K562 (cell line): ENCODE measurements at regions not wholly inside any gene's neighbourhood (a gene's known extent, or its start where the extent isn't known, plus 50 kb on each side); places are given as distances from the start of the nearest gene placed in this dataset.

Source experiments
- ATAC-seq: fragments of 200-7000 bp; cut with Tn5 transposase; 3 replicates; pipeline ENCODE4 v1.9.1; 2020; ENCODE audit warnings: moderate library complexity
- BruUV-seq: library from RNA; stranded (reverse); fragments of 400-500 nt; replicated peaks from 2 replicates; lab custom pipeline; 2021; lab: Mats Ljungman, UMichigan
- CTCF ChIA-PET: fragments of 300-600 bp; formaldehyde crosslinking; extraction: SDS; loops from one replicate; lab custom pipeline; 2021; ENCODE audit warnings: low intra/inter-chr PET ratio; lab: Yijun Ruan, JAX
- POLR2A ChIA-PET: fragments of 300-600, 350-650 bp; sonication (Branson Sonifier 250); formaldehyde crosslinking; extraction: SDS; loops from one replicate; lab custom pipeline; 2021; ENCODE audit warnings: antibody characterized with exemption, inconsistent platforms; lab: Yijun Ruan, JAX
- DNase-seq, 4 experiments: peaks; one replicate each; pipeline versions ENCODE4 v3.0.0 to v3.0.0-alpha.2; 2011 to 2018; ENCODE audit warnings: low spot score in 3 of 4, mixed read lengths in 3 of 4; ENCODE audit errors: extremely low read depth in 1 of 4
- FAIRE-seq: peaks from 2 replicates; lab custom pipeline; 2011; peaks lifted over from hg19 to GRCh38; lab: Jason Lieb, UNC
- H2AFZ ChIP-seq: 2 replicates; pipeline ENCODE4 v1.6.0; 2011; ENCODE audit warnings: low read depth, low read length, control low read depth, inconsistent platforms
- H3K27ac ChIP-seq: fragments of 200-600 bp; 3 replicates; pipeline ENCODE4 v1.8.0; 2011; ENCODE audit warnings: low read depth, mild to moderate bottlenecking, control low read depth, inconsistent platforms, low read length, moderate library complexity, mixed read lengths; ENCODE audit errors: extremely low read depth
- H3K27me3 ChIP-seq, 2 experiments: fragments of 300-600 bp in 1 of 2; 2 replicates in 1 of 2; 3 replicates in 1 of 2; pipeline versions ENCODE4 v1.6.0 to v1.8.0; 2011; ENCODE audit warnings: inconsistent platforms in 2 of 2, low read length in 2 of 2, mild to moderate bottlenecking in 1 of 2, mixed read lengths in 1 of 2, moderate library complexity in 1 of 2; ENCODE audit not compliant: control insufficient read depth in 2 of 2, insufficient read depth in 2 of 2
- H3K36me3 ChIP-seq: fragments of 300-600 bp; 3 replicates; pipeline ENCODE4 v1.8.0; 2011; ENCODE audit warnings: mild to moderate bottlenecking, low read length, inconsistent platforms; ENCODE audit not compliant: control insufficient read depth, insufficient read depth
- H3K4me1 ChIP-seq, 2 experiments: fragments of 200-600 bp in 1 of 2; replicated peaks in 1 of 2; 2 replicates in 1 of 2; 3 replicates in 1 of 2; pipeline versions ENCODE4 v1.5.1 to v1.8.0; 2011; ENCODE audit warnings: inconsistent platforms in 2 of 2, low read length in 2 of 2, mild to moderate bottlenecking in 1 of 2, mixed read lengths in 1 of 2, moderate library complexity in 1 of 2; ENCODE audit not compliant: control insufficient read depth in 2 of 2, insufficient read depth in 2 of 2
- H3K4me2 ChIP-seq: 2 replicates; pipeline ENCODE4 v1.6.1; 2011; ENCODE audit warnings: low read length, control low read depth, inconsistent platforms, mixed read lengths; ENCODE audit not compliant: insufficient read depth
- H3K4me3 ChIP-seq: fragments of 200-600 bp; sonication (generic), shearing (Covaris generic); 2 replicates; pipeline ENCODE4 v1.5.1; 2016; ENCODE audit warnings: control low read depth, inconsistent platforms
- H3K79me2 ChIP-seq: fragments of 200-600 bp; 3 replicates; pipeline ENCODE4 v1.8.0; 2011; ENCODE audit warnings: low read length, inconsistent platforms; ENCODE audit not compliant: control insufficient read depth, insufficient read depth
- H3K9ac ChIP-seq, 2 experiments: 2 replicates each; pipeline versions ENCODE4 v1.6.0 to v1.6.1; 2011; ENCODE audit warnings: low read depth in 2 of 2, low read length in 2 of 2, control low read depth in 1 of 2, inconsistent platforms in 1 of 2, mild to moderate bottlenecking in 1 of 2, mixed read lengths in 1 of 2; ENCODE audit not compliant: insufficient read depth in 1 of 2
- H3K9me1 ChIP-seq: one replicate; pipeline ENCODE4 v1.6.0; 2011; ENCODE audit warnings: inconsistent platforms, mild to moderate bottlenecking, low read length, moderate library complexity; ENCODE audit not compliant: control insufficient read depth, insufficient read depth
- H3K9me3 ChIP-seq: replicated peaks from 2 replicates; pipeline ENCODE4 v1.5.1; 2011; ENCODE audit warnings: low read depth, low read length, inconsistent platforms; ENCODE audit not compliant: control insufficient read depth, insufficient read depth
- H4K20me1 ChIP-seq: replicated peaks from 2 replicates; pipeline ENCODE4 v1.6.1; 2011; ENCODE audit warnings: low read length, inconsistent platforms, mixed read lengths; ENCODE audit not compliant: control insufficient read depth, insufficient read depth
- GATAD2A ChIP-seq: fragments of 450-650 bp; IDR thresholded peaks from 2 replicates; pipeline ENCODE4 v1.6.1; 2017
- ZNF778 ChIP-seq: fragments of 450-650 bp; formaldehyde crosslinking; IDR thresholded peaks from 2 replicates; pipeline ENCODE4 v1.4.0; 2020; ENCODE audit warnings: mild to moderate bottlenecking, moderate library complexity
- WGBS: fragments of 100-300 bp; shearing (Covaris generic); methylation state at CpG from one replicate; pipeline ENCODE4 v1.1.6; 2016; ENCODE audit warnings: low coverage, mixed read lengths; ENCODE audit not compliant: insufficient coverage; ENCODE audit errors: missing lambda C conversion rate; 5-methylcytosine and 5-hydroxymethylcytosine counted together
- in situ Hi-C: fragments of 300-500 bp; cut with MboI; formaldehyde crosslinking; loops from 4 replicates; pipeline ENCODE4 v1.15.0; 2018; ENCODE audit warnings: inconsistent platforms, mixed read lengths
- intact Hi-C: fragments of 100-400 bp; cut with micrococcal nuclease; formaldehyde crosslinking; loops from 2 replicates; pipeline ENCODE4 v1.14.2; 2022
- TF ChIP-seq, protein P1 (sequence below): sonication (generic); formaldehyde crosslinking; IDR thresholded peaks from 2 replicates; pipeline ENCODE4 v1.8.1; 2023; ENCODE audit warnings: mild to moderate bottlenecking, missing genetic modification reagents, moderate library complexity

GRCh38 chr14:76591266-76591665 lies 170.0 kb upstream of the VASH1 start:
- no peak for DNase-seq
- Histone ChIP-seq H3K36me3 (no peaks in the 10 kb centered on the region), H3K79me2 (no peaks in the 10 kb centered on the region), H3K9me3 (no peaks in the 10 kb centered on the region), H2AFZ (no peak overlapping the region), H3K27ac (no peak overlapping the region), H3K4me3 (no peak overlapping the region), H3K4me2 (no peak overlapping the region), H3K4me1 (no peaks in the 10 kb centered on the region), H3K9ac (no peak overlapping the region), H3K9me1 (no peaks in the 10 kb centered on the region), H3K27me3 (peaks cover 2 to 20% of the 10 kb centered on the region in 2 experiments; a peak in 3 of 5 replicates), H4K20me1 (no peaks in the 10 kb centered on the region)
- intact Hi-C loops = no loop called here
- POLR2A ChIA-PET = interaction anchor here (0.9 kb wide), 1 partner anchor 11 kb away, joined by 3 read pairs; no protein-coding TSS in a partner anchor
- no TSS peak for BruUV-seq
- no peak for FAIRE-seq
- WGBS = 7% methylated on average over 5 of the region's 10 CpGs
- no peak for TF ChIP-seq ZNF778
- ATAC-seq = no peak
- CTCF ChIA-PET = no interaction called here
- in situ Hi-C loops = no loop called here

- Histone ChIP-seq H3K9me1 (no peaks in the 10 kb centered on the region), H3K27ac (no peak overlapping the region), H3K9me3 (no peaks in the 10 kb centered on the region), H3K36me3 (no peaks in the 10 kb centered on the region), H3K4me1 (no peaks in the 10 kb centered on the region), H3K4me2 (no peak overlapping the region), H2AFZ (no peak overlapping the region), H3K79me2 (no peaks in the 10 kb centered on the region), H3K4me3 (no peak overlapping the region), H3K9ac (no peak overlapping the region), H3K27me3 (peaks cover 6 to 34% of the 10 kb centered on the region in 2 experiments; a peak in 4 of 5 replicates), H4K20me1 (no peaks in the 10 kb centered on the region)
- CTCF ChIA-PET = no interaction called here
- WGBS = 4% methylated on average over 5 of the region's 5 CpGs
- no TSS peak for BruUV-seq
- DNase-seq (no peak), FAIRE-seq (no peak), ATAC-seq (no peak)
- POLR2A ChIA-PET = interaction anchor here (0.7 to 1.0 kb wide), 2 partner anchors 9 to 1071 kb away, joined by 3 read pairs; no protein-coding TSS in a partner anchor
- in situ Hi-C loops = no loop called here
- intact Hi-C loops = no loop called here
- TF ChIP-seq, protein P1, sequence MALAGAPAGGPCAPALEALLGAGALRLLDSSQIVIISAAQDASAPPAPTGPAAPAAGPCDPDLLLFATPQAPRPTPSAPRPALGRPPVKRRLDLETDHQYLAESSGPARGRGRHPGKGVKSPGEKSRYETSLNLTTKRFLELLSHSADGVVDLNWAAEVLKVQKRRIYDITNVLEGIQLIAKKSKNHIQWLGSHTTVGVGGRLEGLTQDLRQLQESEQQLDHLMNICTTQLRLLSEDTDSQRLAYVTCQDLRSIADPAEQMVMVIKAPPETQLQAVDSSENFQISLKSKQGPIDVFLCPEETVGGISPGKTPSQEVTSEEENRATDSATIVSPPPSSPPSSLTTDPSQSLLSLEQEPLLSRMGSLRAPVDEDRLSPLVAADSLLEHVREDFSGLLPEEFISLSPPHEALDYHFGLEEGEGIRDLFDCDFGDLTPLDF (CRISPR knock-in tag) = no peak
- no peak for TF ChIP-seq GATAD2A
Observed at GRCh38 chr14:76595266-76595665, 166.0 kb upstream of the VASH1 start.
